ENCODE measurements at regions not wholly inside any gene's neighbourhood (a gene's known extent, or its start where the extent isn't known, plus 50 kb on each side); places are given as distances from the start of the nearest gene placed in this dataset.
"Not testable (repeated sequence)": the region's sequence is repeated elsewhere in the genome, so short reads cannot be mapped to it uniquely, and the experiment has no call there.

DNA sequence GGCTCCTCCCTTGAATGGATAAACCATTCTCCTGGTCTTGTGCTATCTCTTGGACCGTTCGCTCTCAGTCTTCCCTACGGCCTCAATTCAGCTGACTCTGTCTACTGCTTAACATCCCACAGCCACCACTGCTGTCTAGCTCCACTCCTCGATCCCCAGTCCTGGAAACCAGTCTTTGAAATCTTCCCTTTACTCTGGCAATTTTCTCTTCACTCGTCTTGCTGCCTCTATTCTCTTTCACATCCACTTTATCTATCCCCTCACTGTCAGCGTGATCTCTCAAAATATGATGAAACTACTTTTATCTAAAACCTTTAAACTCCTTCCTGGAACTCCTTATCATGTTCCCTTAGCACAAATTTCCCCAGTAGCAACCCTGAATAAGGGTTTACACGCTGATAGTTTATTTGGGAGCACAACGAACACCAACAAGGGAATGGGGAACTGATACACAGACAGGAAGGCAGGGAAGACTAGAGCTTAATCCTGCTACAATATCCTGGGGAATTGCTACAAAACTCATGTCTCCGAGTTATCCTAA, 131.6 kb upstream of the SAMSN1 start:
- DNase-seq = no peak

DNA sequence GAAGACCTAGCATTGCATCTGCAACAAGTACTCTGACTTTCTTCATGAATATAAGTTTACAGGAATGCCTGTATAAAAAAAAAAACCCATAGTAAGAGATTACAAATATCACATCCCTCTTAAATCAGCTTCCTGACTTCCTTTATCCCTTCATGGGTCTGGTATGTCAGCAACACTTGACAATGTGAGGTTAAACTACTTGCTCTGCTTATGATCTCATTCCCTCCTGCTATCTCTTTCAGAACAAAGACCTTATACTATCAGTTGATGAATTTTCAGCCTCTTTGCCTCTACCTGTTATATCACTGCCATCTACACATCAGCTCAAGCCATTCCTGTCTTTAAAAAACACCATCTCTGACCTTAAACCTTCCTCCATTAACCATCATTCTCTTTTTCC, 130.9 kb upstream of the SAMSN1 start:
- DNase-seq = peak in 1 of 2 donors; percentile 59

DNA sequence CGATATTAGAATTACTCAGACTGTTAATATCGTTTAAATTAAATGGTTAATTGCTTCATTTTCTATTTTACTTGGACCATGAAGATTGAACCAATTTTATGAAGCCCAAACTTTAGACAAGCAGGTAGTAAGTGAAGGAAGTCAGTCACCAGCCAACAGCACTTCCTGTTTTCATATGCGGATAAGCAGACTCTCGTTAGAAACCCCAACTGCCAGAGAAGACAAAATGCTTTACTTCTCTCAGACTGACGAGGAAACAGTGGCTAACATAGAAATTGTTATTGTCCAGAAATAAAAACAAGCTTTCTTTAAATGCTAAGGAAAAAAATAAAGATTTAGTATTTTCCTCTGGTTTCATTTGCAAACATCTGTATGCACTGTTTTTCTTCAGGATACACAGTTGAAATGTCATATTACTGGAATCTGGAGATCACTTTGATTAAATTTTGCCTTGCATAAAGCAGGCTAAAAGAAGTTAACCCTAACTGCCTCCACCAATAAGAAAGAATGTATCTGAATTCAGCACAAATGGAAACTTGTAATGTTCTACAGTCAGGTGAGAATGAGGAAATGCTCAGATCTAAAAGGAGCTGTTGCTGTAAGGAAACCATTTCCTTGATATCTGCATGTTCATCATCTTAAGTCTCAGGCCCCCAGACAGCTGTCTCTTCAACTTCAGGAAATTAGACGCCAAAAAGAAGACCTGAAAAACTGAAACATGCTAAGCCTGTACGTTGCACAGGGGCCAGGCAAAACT, 129.8 kb upstream of the SAMSN1 start:
- DNase-seq = peak in 1 of 2 donors; percentile 31

DNA sequence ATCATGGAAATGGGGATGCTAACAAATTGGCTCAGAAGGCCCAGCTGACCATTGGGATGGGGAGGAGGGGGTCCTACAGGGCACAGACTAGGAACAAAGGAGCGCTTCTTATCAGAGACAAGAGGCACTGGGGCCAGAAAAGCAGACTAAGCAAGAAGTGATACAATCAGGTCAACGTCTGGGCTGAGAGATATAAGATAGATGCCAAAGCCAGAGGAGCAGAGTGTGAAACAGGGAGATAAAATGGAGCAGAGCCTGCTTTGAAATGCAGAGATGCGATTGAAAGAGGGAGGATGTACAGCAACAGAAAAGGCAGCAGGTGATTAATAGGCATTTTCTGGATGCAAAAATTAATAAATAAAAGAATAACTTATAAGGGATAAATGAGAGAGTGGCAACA, 127.5 kb upstream of the SAMSN1 start:
- no peak for DNase-seq

DNA sequence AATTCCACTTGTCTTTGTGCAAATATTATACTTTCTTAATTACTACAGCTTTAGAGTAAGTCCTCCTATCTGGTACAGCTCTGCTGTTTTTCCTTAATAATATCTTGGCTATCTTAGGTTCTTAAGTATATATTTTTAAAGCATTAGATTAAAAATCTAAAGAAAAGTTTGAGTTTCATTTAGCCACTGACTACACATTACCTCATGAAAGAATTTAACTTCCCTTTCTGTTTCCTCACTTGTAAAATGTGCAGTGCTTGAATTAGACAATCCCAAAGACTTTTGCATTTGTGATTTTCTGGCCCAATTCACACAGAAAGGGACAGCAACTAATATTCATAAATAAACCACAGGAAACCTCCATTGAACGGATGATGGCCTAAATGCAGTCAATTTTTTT, 126.4 kb upstream of the SAMSN1 start:
- DNase-seq = peak in 1 of 2 donors; percentile 36

DNA sequence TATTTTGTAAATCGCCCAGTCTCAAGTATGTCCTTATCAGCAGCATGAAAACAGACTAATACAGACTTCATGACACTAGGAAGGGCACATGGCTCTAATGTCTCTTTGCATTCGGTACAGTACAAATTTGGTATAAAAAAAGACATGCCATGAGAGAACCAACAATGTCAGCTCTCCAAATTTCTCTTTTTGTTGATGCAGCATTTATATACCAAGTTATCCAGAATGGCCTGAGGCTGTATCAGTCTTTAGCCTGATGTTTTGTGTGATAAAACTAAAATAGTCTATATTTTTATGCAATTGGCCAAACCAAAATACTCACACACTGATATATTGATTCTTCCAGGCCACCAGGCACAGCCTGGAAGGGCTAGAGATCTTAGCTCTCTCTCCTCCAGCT, 124.3 kb upstream of the SAMSN1 start:
- DNase-seq = no peak

DNA sequence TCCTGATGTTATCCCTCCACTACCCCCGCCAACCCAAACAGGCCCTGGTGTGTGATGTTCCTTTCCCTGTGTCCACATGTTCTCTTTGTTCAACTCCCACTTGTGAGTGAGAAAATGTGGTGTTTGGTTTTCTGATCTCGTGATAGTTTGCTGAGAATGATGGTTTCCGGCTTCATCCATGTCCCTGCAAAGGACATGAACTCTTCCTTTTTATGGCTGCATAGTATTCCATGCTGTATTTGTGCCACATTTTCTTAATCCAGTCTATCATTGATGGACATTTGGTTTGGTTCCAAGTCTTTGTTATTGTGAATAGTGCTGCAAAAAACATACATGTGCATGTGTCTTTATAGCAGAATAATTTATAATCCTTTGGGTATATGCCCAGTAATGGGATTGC, 123.0 kb upstream of the SAMSN1 start:
- not testable (repeated sequence) for DNase-seq

DNA sequence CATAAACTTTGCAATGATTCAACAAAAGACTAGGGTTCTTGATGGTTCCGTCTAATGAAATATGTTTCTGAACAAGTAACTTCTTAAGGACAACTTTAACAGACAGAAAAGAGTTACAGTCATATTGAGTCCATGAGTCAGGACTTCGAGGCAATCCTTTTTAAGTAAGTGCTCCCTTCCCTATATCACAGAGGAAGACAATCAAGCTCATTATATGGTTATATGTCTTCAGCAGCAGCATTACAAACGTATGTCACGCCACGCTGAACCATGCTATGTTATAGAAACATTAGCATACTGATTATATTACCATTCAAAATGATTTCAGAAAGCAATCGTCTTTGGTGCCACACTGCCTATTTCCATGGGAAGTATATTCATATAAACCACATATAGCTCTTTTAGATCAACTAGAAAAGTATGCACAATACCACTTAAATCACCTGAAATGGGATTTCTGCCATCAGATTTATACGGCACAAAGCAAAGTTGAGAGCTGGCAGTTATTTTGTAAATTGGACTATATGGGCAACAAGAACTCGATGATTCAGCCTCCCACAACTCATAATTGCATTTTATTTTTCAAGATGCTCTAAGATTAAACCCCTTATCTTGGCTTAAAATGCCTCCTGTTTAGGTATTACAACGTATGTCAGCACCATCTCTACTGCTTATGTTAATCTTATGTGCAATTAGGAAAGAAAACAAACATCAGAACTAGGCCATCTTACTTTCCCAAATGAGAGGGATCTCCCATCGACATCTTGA, 111.3 kb upstream of the SAMSN1 start:
- no peak for DNase-seq

DNA sequence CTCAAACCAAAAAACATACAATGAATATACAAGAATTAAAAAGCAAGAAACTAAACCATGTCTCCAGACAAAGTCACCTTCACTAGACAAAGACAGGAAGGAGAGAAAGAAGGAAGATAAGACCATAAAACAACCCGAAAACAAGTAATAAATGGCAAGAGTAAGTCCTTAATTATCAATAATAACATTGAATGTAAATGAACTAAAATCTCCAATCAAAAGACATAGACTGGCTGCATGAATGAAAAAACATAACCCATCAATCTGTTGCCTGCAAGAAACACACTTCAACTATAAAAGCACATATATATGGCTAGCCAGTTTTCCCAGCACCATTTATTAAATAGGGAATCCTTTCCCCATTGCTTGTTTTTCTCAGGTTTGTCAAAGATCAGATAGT, 100.8 kb upstream of the SAMSN1 start:
- no peak for DNase-seq

DNA sequence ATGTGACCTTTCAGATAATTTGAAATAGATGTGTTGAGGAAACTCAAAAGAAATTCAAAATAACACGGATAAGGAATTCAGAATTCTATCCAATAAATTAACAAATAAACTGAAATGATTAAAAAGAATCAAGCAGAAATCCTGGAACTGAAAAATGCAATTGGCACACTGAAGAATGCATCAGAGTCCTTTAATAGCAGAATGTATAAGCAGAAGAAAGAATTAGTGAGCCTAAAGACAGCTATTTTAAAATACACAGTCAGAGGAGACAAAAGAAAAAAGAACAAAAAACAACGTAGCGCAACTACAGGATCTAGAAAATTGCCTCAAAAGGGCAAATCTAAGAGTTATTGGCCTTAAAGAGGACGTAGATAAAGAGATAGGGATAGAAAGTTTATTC, 99.6 kb upstream of the SAMSN1 start:
- DNase-seq = no peak

DNA sequence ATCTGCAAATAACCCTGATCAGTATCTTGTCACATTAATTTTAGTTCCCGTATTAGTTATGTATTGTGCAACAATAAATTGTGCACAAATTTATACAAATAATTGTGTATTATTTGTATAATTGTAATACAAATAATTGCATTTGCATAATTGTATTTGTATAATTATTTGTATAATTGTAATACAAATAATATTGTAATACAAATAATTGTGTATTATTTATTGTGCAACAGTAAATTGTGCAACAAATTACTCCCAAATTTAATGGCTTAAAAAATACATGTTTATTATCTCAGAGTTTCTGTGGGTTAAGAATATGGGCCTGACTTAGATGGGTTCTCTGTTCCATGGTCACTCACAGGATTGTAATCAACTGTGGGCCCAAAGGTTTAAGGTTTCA, 86.2 kb upstream of the SAMSN1 start:
- DNase-seq = no peak

DNA sequence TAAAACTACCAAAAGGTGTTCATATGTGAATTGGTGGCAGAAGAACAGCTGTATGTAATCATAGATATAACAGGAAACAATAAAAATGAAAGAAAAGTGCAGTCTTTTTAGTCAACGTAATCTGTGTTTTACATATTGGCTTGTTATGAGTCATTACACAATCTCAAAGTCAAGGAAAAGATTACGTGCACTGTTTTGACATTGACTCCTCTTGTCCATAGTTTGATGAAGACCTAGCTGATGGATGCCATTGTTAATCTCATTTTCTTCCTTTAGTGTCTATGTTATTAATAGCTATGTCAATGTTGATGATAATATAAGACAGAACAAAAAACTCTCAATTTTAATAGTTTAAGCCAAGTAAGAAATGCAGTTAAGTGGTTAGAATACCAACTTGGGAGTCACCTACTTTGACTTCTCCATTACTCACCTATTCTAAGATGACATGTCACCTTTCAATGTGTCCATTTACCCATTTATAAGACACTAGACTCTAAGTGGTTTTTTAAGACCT, 84.5 kb upstream of the SAMSN1 start:
- DNase-seq = no peak

DNA sequence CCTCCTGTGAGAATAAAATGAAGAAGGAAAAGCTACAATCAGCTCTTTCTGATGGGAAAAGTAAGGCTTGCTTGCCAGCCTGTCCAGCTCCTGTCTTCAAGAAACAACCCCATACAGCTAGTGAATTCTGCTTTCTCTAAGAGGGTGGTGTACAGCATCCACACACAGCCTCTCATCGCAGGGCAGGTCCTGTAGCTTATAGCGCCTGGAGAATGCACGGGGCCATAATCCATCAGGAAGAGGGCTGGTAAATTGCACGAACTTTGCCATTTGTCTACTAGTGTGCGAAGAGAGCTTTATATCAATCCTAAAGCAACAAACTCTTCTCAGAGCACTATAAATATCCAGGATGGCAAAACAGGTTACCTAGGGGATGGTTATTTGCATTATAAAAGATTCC, 83.3 kb upstream of the SAMSN1 start:
- no peak for DNase-seq

DNA sequence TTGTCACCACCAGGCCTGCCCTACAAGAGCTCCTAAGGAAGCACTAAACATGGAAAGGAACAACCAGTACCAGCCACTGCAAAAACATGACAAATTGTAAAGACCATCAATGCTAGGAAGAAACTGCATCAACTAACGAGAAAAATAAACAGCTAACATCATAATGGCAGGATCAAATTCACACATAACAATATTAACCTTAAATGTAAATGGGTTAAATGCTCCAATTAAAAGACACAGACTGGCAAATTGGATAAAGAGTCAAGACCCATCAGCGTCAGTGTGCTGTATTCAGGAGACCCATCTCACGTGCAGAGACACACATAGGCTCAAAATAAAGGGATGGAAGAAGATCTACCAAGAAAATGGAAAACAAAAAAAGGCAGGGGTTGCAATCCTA, 77.0 kb upstream of the SAMSN1 start:
- DNase-seq = not testable (repeated sequence)

DNA sequence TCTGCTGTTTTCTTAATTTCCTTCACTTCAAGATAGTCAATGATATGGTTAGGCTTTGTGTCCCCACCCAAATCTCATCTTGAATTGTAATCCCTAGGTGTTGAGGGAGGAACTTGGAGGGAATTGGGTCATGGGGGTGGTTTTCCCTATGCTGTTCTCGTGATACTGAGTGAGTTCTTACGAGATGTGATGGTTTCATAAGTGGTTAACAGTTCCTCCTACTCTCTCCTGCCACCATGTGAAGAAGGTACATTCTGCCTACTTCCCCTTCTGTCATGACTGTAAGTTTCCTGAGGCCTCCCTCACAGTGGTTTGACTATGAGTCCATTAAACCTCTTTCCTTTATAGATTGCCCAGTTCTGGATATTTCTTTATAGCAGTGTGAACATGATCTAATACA, 74.0 kb upstream of the SAMSN1 start:
- DNase-seq = peak; percentile 15 to 35

DNA sequence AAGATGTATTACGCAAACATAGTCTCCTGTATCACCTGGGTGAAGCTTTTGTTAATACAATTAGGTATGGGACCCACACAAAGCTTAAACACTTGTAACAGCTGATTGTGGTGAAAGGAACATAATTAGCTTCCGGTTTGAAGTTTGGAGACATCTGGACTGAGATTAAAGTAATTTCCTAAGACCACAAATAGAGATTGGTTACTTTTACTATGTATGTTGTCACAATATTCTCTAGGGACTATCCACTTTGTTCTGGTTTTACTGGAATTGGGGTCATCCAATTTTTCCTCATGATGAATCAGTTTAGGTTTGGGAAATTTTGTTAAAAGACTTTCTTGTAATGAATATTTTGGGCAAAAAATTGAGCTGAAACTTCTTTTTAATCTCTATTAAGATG, 71.8 kb upstream of the SAMSN1 start:
- no peak for DNase-seq

DNA sequence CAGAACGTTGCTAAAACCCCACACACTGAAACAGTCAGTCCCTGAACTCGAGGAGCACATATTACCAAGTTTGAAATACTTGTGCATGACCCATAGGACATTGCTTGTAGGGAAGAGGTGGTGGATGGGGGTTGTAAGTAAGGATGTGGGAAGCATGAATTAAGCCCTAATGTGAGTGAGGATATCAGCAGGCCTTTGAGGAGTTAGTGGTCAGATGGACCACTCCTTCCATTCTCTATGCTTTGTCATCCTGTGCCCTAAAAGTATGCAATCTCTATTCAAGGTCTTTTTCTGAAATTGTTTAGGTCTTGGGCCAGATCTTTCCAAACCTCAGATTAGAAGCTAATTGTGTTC, 70.9 kb upstream of the SAMSN1 start:
- DNase-seq = no peak

DNA sequence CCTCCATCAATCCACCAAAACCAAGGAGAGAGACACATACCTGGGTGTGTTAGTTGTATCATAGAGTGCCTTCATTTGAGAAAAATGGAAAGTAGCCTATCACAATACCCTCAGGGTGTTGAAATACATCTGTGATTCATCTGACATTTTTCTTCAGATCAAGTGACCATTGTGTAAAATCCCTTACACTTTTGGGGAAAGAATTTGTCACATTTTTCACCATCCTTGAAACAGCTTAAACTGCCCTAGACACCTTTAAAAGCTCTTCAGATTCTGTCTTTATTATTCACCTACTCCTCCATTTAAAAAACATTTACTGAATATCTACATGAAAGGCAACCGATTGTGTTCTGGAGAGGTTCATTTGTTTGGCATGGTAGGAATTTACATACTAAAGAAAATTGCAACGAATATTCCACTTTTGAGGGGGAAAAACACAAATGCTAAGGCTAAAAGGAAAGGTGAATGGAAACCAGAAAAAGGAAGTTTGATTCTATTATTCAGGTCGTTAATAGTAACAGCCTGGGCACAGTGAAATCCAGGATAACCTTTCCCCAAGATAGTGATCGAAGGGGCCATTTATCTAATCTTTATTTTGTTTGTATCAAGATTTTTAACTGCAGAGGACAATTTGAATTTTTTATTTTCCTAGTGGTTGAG, 70.4 kb upstream of the SAMSN1 start:
- DNase-seq = peak; percentile 59 to 69

DNA sequence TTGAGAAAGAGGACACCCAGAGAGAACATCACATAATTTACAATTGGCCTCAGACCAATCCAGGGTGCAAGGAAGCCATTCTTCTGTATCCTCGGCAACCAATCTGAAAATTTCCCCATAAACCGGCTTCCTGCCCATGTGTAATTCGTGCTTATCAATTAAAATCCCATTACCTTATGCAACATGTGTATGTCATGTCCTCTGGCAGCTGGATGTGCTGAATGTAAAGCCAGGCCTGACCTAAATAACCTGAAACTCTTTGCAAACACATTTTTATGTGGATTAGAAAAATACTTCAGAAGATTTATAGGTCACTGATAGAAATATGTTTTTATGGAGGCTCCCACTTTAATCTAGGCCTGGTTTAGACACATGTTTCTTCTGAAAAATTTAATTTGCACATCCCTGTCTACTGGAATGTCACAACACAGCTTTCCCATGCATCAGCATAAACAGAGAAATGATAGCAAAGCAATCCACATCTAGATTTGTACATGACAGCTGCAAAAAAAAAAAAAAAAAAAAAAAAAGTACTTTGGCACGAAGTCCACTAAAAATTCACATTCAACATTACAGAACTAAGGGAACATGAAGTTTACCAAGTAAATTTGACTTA, 69.4 kb upstream of the SAMSN1 start:
- DNase-seq = no peak

DNA sequence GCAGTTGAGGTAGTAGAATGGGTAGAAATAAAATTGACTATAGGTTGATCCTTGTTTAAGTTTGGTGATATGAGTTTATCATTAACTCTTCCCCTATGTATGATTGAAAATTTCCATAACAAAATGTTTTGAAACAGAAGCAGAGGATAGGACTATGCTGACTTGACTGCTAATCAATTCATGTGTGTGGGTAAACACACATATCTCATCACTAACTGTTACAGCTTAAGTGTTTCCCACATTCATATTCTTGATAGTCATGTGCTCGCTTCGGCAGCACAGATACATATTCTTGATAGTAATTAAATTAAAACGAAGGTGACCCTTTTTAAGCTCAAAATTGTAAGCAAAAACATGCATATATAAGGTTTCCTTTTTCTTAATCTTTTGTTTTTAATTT, 68.2 kb upstream of the SAMSN1 start:
- no peak for DNase-seq

DNA sequence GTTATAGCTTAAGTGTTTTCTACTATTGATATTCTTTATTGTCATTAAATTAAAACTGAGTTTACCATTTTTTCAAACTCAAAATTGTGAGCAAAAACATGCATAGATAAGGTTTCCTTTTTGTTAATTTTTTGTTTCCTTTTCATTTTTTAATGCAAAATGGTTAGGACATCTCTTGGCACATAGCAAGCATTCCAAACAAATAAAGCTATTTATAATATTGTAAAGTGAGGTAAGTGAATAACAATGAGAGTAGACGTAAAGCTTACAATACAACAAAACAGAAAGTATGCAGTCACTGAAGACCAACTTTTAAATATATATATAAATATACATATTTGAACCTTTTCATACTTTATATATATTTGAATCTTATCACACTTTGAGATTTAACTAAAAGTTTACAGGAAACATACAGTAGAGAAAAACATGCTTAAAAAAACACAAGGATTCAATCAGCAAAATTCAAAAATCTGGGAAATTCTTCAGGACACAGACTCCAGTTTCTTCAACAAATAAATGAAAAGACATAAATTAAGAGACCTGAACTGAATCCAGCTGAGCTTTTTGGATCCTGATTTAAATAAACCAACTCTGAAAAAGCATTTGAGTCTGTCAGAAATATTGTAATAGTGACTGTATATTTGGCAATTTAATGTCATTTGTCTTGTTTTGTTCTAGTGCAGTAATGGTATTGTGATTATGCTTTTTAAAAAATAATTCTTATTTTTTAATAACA, 67.5 kb upstream of the SAMSN1 start:
- DNase-seq = no peak

DNA sequence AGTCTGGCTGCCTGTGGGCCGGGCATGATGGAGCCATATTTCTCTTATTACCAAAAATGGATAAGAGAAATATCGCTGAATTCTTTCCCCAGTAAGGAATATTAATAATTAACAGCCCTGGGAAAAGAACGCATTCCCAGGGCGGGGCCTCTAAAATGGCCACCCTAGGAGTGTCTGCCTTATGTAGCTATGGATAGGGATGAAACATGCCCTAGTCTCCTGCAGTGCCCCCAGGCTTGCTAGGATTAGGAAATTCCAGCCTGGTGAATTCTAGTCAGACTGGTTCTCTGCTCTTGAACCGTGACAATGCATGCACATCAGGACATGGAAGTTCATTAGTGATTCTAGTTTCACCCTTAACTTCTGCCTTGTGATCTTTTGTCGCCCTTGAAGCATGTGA, 64.0 kb upstream of the SAMSN1 start:
- DNase-seq = not testable (repeated sequence)

Data from inflammatory macrophage treated with lipopolysaccharide for 1 hour (primary cell).